RCC 7860 (cell line): ENCODE measurements at regions not wholly inside any gene's neighbourhood (a gene's known extent, or its start where the extent isn't known, plus 50 kb on each side); places are given as distances from the start of the nearest gene placed in this dataset.
"Not testable (repeated sequence)": the region's sequence is repeated elsewhere in the genome, so short reads cannot be mapped to it uniquely, and the experiment has no call there.

Experiments
- DNase-seq: peaks from one replicate; pipeline ENCODE4 v3.0.0-alpha.2; 2015; ENCODE audit warnings: low spot score
- FAIRE-seq: peaks from 2 replicates; lab custom pipeline; 2012; peaks lifted over from hg19 to GRCh38; lab: Jason Lieb, UNC

- peak; percentile 67 for DNase-seq
- no peak for FAIRE-seq
Observed at GRCh38 chr7:131653418-131654248, 97.2 kb upstream of the PODXL start.

- FAIRE-seq (no peak), DNase-seq (peak; percentile 51)
Observed at GRCh38 chr7:131652934-131653333, 96.5 kb upstream of the PODXL start.

- FAIRE-seq: no peak
- DNase-seq: no peak
Observed at GRCh38 chr7:131652194-131652593, 95.8 kb upstream of the PODXL start.

- FAIRE-seq (no peak), DNase-seq (no peak)
Observed at GRCh38 chr7:131649879-131650278, 93.5 kb upstream of the PODXL start.

- DNase-seq (no peak), FAIRE-seq (no peak)
Observed at GRCh38 chr7:131649003-131649541, 92.6 kb upstream of the PODXL start.

GRCh38 chr7:131648491-131648890 lies 92.1 kb upstream of the PODXL start:
- FAIRE-seq (no peak), DNase-seq (no peak)

GRCh38 chr7:131646203-131646602 lies 89.8 kb upstream of the PODXL start:
- no peak for DNase-seq
- FAIRE-seq: no peak

GRCh38 chr7:131642429-131642828 lies 86.0 kb upstream of the PODXL start:
- DNase-seq (no peak), FAIRE-seq (no peak)

- FAIRE-seq: no peak
Observed at GRCh38 chr7:131640686-131641085, 84.3 kb upstream of the PODXL start.

GRCh38 chr7:131638641-131639430 lies 82.4 kb upstream of the PODXL start:
- FAIRE-seq (no peak), DNase-seq (no peak)

More at GRCh38 chr7:131640686-131641085, 84.3 kb upstream of the PODXL start:
- DNase-seq: no peak

GRCh38 chr7:131637859-131638258 lies 81.4 kb upstream of the PODXL start:
- DNase-seq (no peak), FAIRE-seq (no peak)

- no peak for FAIRE-seq
Observed at GRCh38 chr7:131636092-131636491, 79.7 kb upstream of the PODXL start.

GRCh38 chr7:131634197-131634596 lies 77.8 kb upstream of the PODXL start:
- FAIRE-seq: not testable (repeated sequence)
- DNase-seq: peak; percentile 32

More at GRCh38 chr7:131636092-131636491, 79.7 kb upstream of the PODXL start:
- DNase-seq: no peak

- FAIRE-seq (peak; percentile 80), DNase-seq (peak; percentile 97)
Observed at GRCh38 chr7:131633342-131633843, 77.0 kb upstream of the PODXL start.

GRCh38 chr7:131630427-131630826 lies 74.0 kb upstream of the PODXL start:
- FAIRE-seq (no peak), DNase-seq (no peak)

GRCh38 chr7:131629217-131629882 lies 72.9 kb upstream of the PODXL start:
- FAIRE-seq (no peak), DNase-seq (peak; percentile 66)

- FAIRE-seq: no peak
- no peak for DNase-seq
Observed at GRCh38 chr7:131628634-131629033, 72.2 kb upstream of the PODXL start.

- DNase-seq (no peak), FAIRE-seq (no peak)
Observed at GRCh38 chr7:131627735-131628190, 71.3 kb upstream of the PODXL start.

- DNase-seq (no peak), FAIRE-seq (no peak)
Observed at GRCh38 chr7:131626643-131627042, 70.2 kb upstream of the PODXL start.

- peak; percentile 91 for FAIRE-seq
- peak; percentile 100 for DNase-seq
Observed at GRCh38 chr7:131625817-131626372, 69.5 kb upstream of the PODXL start.
